NCI-H2171 treated with DMSO at 0.1 percent for 48 hours (cell line): ENCODE measurements at regions not wholly inside any gene's neighbourhood (a gene's known extent, or its start where the extent isn't known, plus 50 kb on each side); places are given as distances from the start of the nearest gene placed in this dataset.

Source experiments
- DNase-seq: peaks from one replicate; lab custom pipeline; 2025; lab: John Stamatoyannopoulos, UW

GRCh38 chr20:7505835-7506221 lies 434.4 kb downstream of the HAO1 start:
- no peak for DNase-seq

- no peak for DNase-seq
Measured at GRCh38 chr20:7516621-7517111, 423.6 kb downstream of the HAO1 start.

GRCh38 chr20:7520361-7520760 lies 419.9 kb downstream of the HAO1 start:
- no peak for DNase-seq

- DNase-seq: no peak
Measured at GRCh38 chr20:7523288-7523687, 417.0 kb downstream of the HAO1 start.

GRCh38 chr20:7540018-7540417 lies 400.2 kb downstream of the HAO1 start:
- DNase-seq: no peak

- no peak for DNase-seq
Measured at GRCh38 chr20:7540923-7541322, 399.3 kb downstream of the HAO1 start.

GRCh38 chr20:7571101-7571500 lies 369.2 kb downstream of the HAO1 start:
- DNase-seq: no peak

GRCh38 chr20:7571521-7572055 lies 368.7 kb downstream of the HAO1 start:
- DNase-seq: no peak

GRCh38 chr20:7579888-7580287 lies 360.4 kb downstream of the HAO1 start:
- no peak for DNase-seq

GRCh38 chr20:7585126-7585679 lies 355.1 kb downstream of the HAO1 start:
- DNase-seq: no peak

- no peak for DNase-seq
Measured at GRCh38 chr20:7586481-7586880, 353.8 kb downstream of the HAO1 start.

- no peak for DNase-seq
Measured at GRCh38 chr20:7589164-7589563, 351.1 kb downstream of the HAO1 start.

- DNase-seq: no peak
Measured at GRCh38 chr20:7596541-7596940, 343.7 kb downstream of the HAO1 start.

- no peak for DNase-seq
Measured at GRCh38 chr20:7601431-7601830, 338.8 kb downstream of the HAO1 start.

- no peak for DNase-seq
Measured at GRCh38 chr20:7606941-7607340, 333.3 kb downstream of the HAO1 start.

- no peak for DNase-seq
Measured at GRCh38 chr20:7608250-7608649, 332.0 kb downstream of the HAO1 start.

GRCh38 chr20:7609251-7609650 lies 331.0 kb downstream of the HAO1 start:
- no peak for DNase-seq

GRCh38 chr20:7610681-7611080 lies 329.6 kb downstream of the HAO1 start:
- no peak for DNase-seq

GRCh38 chr20:7617797-7618196 lies 322.5 kb downstream of the HAO1 start:
- no peak for DNase-seq

- DNase-seq: no peak
Measured at GRCh38 chr20:7622399-7622961, 317.8 kb downstream of the HAO1 start.

- no peak for DNase-seq
Measured at GRCh38 chr20:7624886-7625285, 315.4 kb downstream of the HAO1 start.

GRCh38 chr20:7627734-7628663 lies 312.3 kb downstream of the HAO1 start:
- DNase-seq: no peak

- DNase-seq: no peak
Measured at GRCh38 chr20:7629880-7630279, 310.4 kb downstream of the HAO1 start.
